ENCODE measurements at regions not wholly inside any gene's neighbourhood (a gene's known extent, or its start where the extent isn't known, plus 50 kb on each side); places are given as distances from the start of the nearest gene placed in this dataset.

DNA sequence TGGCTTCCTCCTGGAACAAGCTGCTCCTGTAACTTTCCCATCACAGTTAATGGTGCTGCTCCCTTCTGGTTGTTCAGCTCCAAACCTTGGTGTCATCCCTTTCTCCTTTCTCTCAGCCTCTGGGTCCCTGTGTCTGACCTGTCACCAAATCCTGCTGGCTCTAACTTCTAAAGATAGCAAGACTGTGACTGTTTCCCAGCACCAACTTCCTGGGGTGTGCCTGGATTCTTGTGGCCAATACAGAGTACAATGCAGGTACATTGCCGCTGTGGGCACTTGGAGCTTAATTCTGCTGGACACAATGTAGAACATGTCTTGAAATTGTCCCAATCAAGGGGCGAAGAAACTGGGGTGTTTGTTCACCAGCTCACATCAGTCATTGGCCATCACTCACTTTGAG lies 156.7 kb upstream of the CSF3R start:
- TF ChIP-seq, protein P1, sequence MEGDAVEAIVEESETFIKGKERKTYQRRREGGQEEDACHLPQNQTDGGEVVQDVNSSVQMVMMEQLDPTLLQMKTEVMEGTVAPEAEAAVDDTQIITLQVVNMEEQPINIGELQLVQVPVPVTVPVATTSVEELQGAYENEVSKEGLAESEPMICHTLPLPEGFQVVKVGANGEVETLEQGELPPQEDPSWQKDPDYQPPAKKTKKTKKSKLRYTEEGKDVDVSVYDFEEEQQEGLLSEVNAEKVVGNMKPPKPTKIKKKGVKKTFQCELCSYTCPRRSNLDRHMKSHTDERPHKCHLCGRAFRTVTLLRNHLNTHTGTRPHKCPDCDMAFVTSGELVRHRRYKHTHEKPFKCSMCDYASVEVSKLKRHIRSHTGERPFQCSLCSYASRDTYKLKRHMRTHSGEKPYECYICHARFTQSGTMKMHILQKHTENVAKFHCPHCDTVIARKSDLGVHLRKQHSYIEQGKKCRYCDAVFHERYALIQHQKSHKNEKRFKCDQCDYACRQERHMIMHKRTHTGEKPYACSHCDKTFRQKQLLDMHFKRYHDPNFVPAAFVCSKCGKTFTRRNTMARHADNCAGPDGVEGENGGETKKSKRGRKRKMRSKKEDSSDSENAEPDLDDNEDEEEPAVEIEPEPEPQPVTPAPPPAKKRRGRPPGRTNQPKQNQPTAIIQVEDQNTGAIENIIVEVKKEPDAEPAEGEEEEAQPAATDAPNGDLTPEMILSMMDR (IDR thresholded peaks at IDR 0.05; ENCODE audit: low read length): no peak
- no peak for TF ChIP-seq EZH2 (optimal IDR thresholded peaks at IDR 0.05; ENCODE audit: low read depth, low read length)
